HCT116 (cell line): ENCODE measurements at regions not wholly inside any gene's neighbourhood (a gene's known extent, or its start where the extent isn't known, plus 50 kb on each side); places are given as distances from the start of the nearest gene placed in this dataset.

Source experiments
- ATAC-seq: fragments of 200-7000 bp; cut with Tn5 transposase; 2 replicates; pipeline ENCODE4 v1.9.1; 2020; ENCODE audit warnings: mild to moderate bottlenecking, moderate library complexity
- BruUV-seq: library from RNA; stranded (reverse); fragments of 400-500 nt; replicated peaks from 2 replicates; lab custom pipeline; 2021; lab: Mats Ljungman, UMichigan
- CTCF ChIA-PET: fragments of 300-600 bp; sonication (Branson Sonifier 250); formaldehyde crosslinking; loops from one replicate; lab custom pipeline; 2021; ENCODE audit warnings: antibody characterized with exemption; lab: Charles Lee
- POLR2A ChIA-PET: fragments of 300-600, 350-600 bp; sonication (Branson Sonifier 250); formaldehyde crosslinking; loops from one replicate; lab custom pipeline; 2021; ENCODE audit warnings: antibody characterized with exemption; lab: Charles Lee
- RAD21 ChIA-PET, 2 experiments: fragments of 300-600 bp; sonication (Branson Sonifier 250); formaldehyde crosslinking; loops; one replicate each; lab custom pipeline; 2023; ENCODE audit warnings: low total read pairs in 2 of 2; ENCODE audit not compliant: uncharacterized antibody in 2 of 2, unreplicated experiment in 2 of 2, low non-redundant PET in 1 of 2; lab: Charles Lee
- DNase-seq: peaks from one replicate; pipeline ENCODE4 v3.0.0-alpha.2; 2010; ENCODE audit warnings: low read depth, low spot score
- H2AFZ ChIP-seq: fragments of 200-600 bp; shearing (Covaris generic), sonication (generic); 2 replicates; pipeline ENCODE4 v1.6.1; 2017; ENCODE audit warnings: low read depth, mixed run types, mixed read lengths, antibody characterized with exemption, low read length; ENCODE audit not compliant: poor library complexity, severe bottlenecking
- H3K27ac ChIP-seq: 2 replicates; pipeline ENCODE4 v1.5.1; 2012; ENCODE audit warnings: low read depth, low read length
- H3K27me3 ChIP-seq: fragments of 200-600 bp; sonication (generic); 2 replicates; pipeline ENCODE4 v1.6.1; 2016; ENCODE audit warnings: mixed run types, low read length, mixed read lengths; ENCODE audit not compliant: insufficient read depth
- H3K36me3 ChIP-seq, 2 experiments: fragments of 200-500 bp in 1 of 2; fragments of 200-600 bp in 1 of 2; sonication (Bioruptor generic) in 1 of 2; sonication (generic) in 1 of 2; 2 replicates each; pipeline versions ENCODE4 v1.5.1 to v1.6.1; 2014 to 2016; ENCODE audit warnings: low read length in 2 of 2, inconsistent platforms in 1 of 2, mixed read lengths in 1 of 2, mixed run types in 1 of 2; ENCODE audit not compliant: insufficient read depth in 2 of 2, control insufficient read depth in 1 of 2
- H3K4me1 ChIP-seq, 2 experiments: fragments of 200-600 bp in 1 of 2; sonication (generic) in 1 of 2; 2 replicates each; pipeline versions ENCODE4 v1.5.1 to v1.6.1; 2012 to 2017; ENCODE audit warnings: low read length in 2 of 2, inconsistent platforms in 1 of 2, mild to moderate bottlenecking in 1 of 2, mixed read lengths in 1 of 2, mixed run types in 1 of 2, moderate library complexity in 1 of 2; ENCODE audit not compliant: insufficient read depth in 2 of 2, control insufficient read depth in 1 of 2
- H3K4me2 ChIP-seq: fragments of 200-600 bp; sonication (generic); 2 replicates; pipeline ENCODE4 v1.6.1; 2017; ENCODE audit warnings: mixed run types, low read length, mixed read lengths
- H3K4me3 ChIP-seq, 2 experiments: fragments of 200-600 bp in 1 of 2; sonication (generic) in 1 of 2; replicated peaks in 1 of 2; 2 replicates each; pipeline ENCODE4 v1.5.1; 2011 to 2016; ENCODE audit warnings: low read length in 2 of 2, control low read depth in 1 of 2, low read depth in 1 of 2, mild to moderate bottlenecking in 1 of 2, mixed read lengths in 1 of 2, mixed run types in 1 of 2
- H3K79me2 ChIP-seq: fragments of 200-600 bp; sonication (generic); 2 replicates; pipeline ENCODE4 v1.6.1; 2017; ENCODE audit warnings: mild to moderate bottlenecking, mixed run types, low read length, moderate library complexity, mixed read lengths; ENCODE audit not compliant: insufficient read depth
- H3K9ac ChIP-seq: fragments of 200-600 bp; sonication (generic); 2 replicates; pipeline ENCODE4 v1.6.1; 2016; ENCODE audit warnings: low read length, mixed read lengths
- H3K9me2 ChIP-seq: fragments of 200-600 bp; sonication (generic), shearing (Covaris generic); 2 replicates; pipeline ENCODE4 v1.6.1; 2017; ENCODE audit warnings: mixed run types, mild to moderate bottlenecking, moderate library complexity; ENCODE audit not compliant: insufficient read depth
- H3K9me3 ChIP-seq, 2 experiments: fragments of 200-500 bp in 1 of 2; fragments of 200-600 bp in 1 of 2; sonication (Bioruptor generic) in 1 of 2; sonication (generic) in 1 of 2; 2 replicates each; pipeline ENCODE4 v1.6.1; 2014 to 2017; ENCODE audit warnings: low read length in 2 of 2, mixed read lengths in 2 of 2, inconsistent platforms in 1 of 2, low read depth in 1 of 2, mild to moderate bottlenecking in 1 of 2, mixed run types in 1 of 2, moderate library complexity in 1 of 2; ENCODE audit not compliant: control insufficient read depth in 1 of 2, insufficient read depth in 1 of 2
- H4K20me1 ChIP-seq: fragments of 200-600 bp; sonication (generic), shearing (Covaris generic); 2 replicates; pipeline ENCODE4 v1.6.1; 2017; ENCODE audit warnings: mixed run types, mild to moderate bottlenecking, moderate library complexity; ENCODE audit not compliant: insufficient read depth
- ATF3 ChIP-seq: IDR thresholded peaks from 2 replicates; pipeline ENCODE4 v1.6.1; 2012
- CBX3 ChIP-seq: IDR thresholded peaks from 2 replicates; pipeline ENCODE4 v1.6.1; 2012; ENCODE audit warnings: low read depth
- CEBPB ChIP-seq: IDR thresholded peaks from 2 replicates; pipeline ENCODE4 v1.6.1; 2012; ENCODE audit warnings: low read depth
- CTCF ChIP-seq, 3 experiments: fragments of 200-600 bp in 1 of 3; sonication (generic) in 1 of 3; IDR thresholded peaks in 2 of 3; conservative IDR thresholded peaks in 1 of 3; 2 replicates each; pipeline ENCODE4 v1.5.1; 2012 to 2017; ENCODE audit warnings: low read depth in 2 of 3, low read length in 2 of 3, antibody characterized with exemption in 1 of 3, borderline replicate concordance in 1 of 3, control low read depth in 1 of 3, mild to moderate bottlenecking in 1 of 3, mixed read lengths in 1 of 3, mixed run types in 1 of 3, moderate library complexity in 1 of 3; ENCODE audit not compliant: insufficient read depth in 1 of 3
- EGR1 ChIP-seq: IDR thresholded peaks from 2 replicates; pipeline ENCODE4 v1.6.1; 2012; ENCODE audit warnings: low read depth
- ELF1 ChIP-seq: IDR thresholded peaks from 2 replicates; pipeline ENCODE4 v1.6.1; 2012; ENCODE audit warnings: low read depth, borderline replicate concordance
- EZH2 ChIP-seq: fragments of 200-600 bp; sonication (generic); IDR thresholded peaks from 2 replicates; pipeline ENCODE4 v1.6.1; 2017; ENCODE audit warnings: antibody characterized with exemption, mixed run types
- EZH2phosphoT487 ChIP-seq: fragments of 200-600 bp; IDR thresholded peaks from 2 replicates; pipeline ENCODE4 v1.6.1; 2018; ENCODE audit warnings: antibody characterized with exemption, borderline replicate concordance
- FOSL1 ChIP-seq: IDR thresholded peaks from 2 replicates; pipeline ENCODE4 v1.6.1; 2012; ENCODE audit warnings: low read depth
- JUND ChIP-seq: IDR thresholded peaks from 2 replicates; pipeline ENCODE4 v1.6.1; 2012
- MAX ChIP-seq: IDR thresholded peaks from 2 replicates; pipeline ENCODE4 v1.6.1; 2012
- POLR2A ChIP-seq: IDR thresholded peaks from 2 replicates; pipeline ENCODE4 v1.7.0; 2011; ENCODE audit warnings: borderline replicate concordance; ENCODE audit not compliant: insufficient read depth, insufficient read length; ENCODE audit errors: extremely low read depth
- POLR2AphosphoS5 ChIP-seq: IDR thresholded peaks from 2 replicates; pipeline ENCODE4 v1.6.1; 2011; ENCODE audit warnings: mild to moderate bottlenecking, low read depth, low read length, moderate library complexity
- RAD21 ChIP-seq: IDR thresholded peaks from 2 replicates; pipeline ENCODE4 v1.6.1; 2012; ENCODE audit warnings: low read depth, mild to moderate bottlenecking
- REST ChIP-seq: IDR thresholded peaks from 2 replicates; pipeline ENCODE4 v1.6.1; 2012; ENCODE audit warnings: low read depth
- SIN3A ChIP-seq: IDR thresholded peaks from 2 replicates; pipeline ENCODE4 v1.6.1; 2012; ENCODE audit warnings: low read depth
- SP1 ChIP-seq: IDR thresholded peaks from 2 replicates; pipeline ENCODE4 v1.6.1; 2012; ENCODE audit warnings: low read depth
- SRF ChIP-seq: IDR thresholded peaks from 2 replicates; pipeline ENCODE4 v1.6.1; 2012; ENCODE audit warnings: low read depth
- TCF7L2 ChIP-seq: IDR thresholded peaks from 2 replicates; pipeline ENCODE4 v1.7.0; 2011; ENCODE audit warnings: borderline replicate concordance, inconsistent platforms; ENCODE audit not compliant: insufficient read depth, insufficient read length; ENCODE audit errors: extremely low read depth
- ZBTB33 ChIP-seq: IDR thresholded peaks from 2 replicates; pipeline ENCODE4 v1.6.1; 2011; ENCODE audit warnings: mild to moderate bottlenecking, low read length, moderate library complexity; ENCODE audit not compliant: insufficient replicate concordance; ENCODE audit errors: extremely low read depth
- ZFX ChIP-seq: fragments of 450-650 bp; IDR thresholded peaks from 2 replicates; pipeline ENCODE4 v1.6.1; 2017
- ZNF274 ChIP-seq: fragments of 200-500 bp; sonication (Bioruptor generic); IDR thresholded peaks from 2 replicates; pipeline ENCODE4 v1.6.1; 2014; ENCODE audit warnings: mild to moderate bottlenecking, low read depth, low read length, inconsistent platforms
- intact Hi-C: fragments of 100-400 bp; cut with micrococcal nuclease; formaldehyde crosslinking; loops from 2 replicates; pipeline ENCODE4 v1.10.0; 2022

GRCh38 chr1:149844101-149844500 is 55.3 kb upstream of the BOLA1 start:
- DNase-seq (no peak), ATAC-seq (no peak)
- peak overlapping the region; percentile 92 for H3K4me2 ChIP-seq
- H3K4me3 ChIP-seq: peak overlapping the region; percentile 86 to 90
- ChIA-PET POLR2A (interaction anchor here (0.9 to 2.3 kb wide), 4 partner anchors 40 to 93 kb away, joined by 3 to 30 read pairs (median 4); a partner anchor contains a TSS), CTCF (no interaction called here), RAD21 (no interaction called here)
- H2AFZ ChIP-seq: no peak overlapping the region
- no TSS peak for BruUV-seq
- H3K9me2 ChIP-seq: no peaks in the 10 kb centered on the region
- peaks cover 57% of the 10 kb centered on the region for H3K79me2 ChIP-seq
- no peaks in the 10 kb centered on the region for H3K27me3 ChIP-seq
- peaks cover 0 to 3% of the 10 kb centered on the region in 2 experiments; a peak in 2 of 4 replicates for H3K36me3 ChIP-seq
- peaks cover 32 to 47% of the 10 kb centered on the region in 2 experiments for H3K4me1 ChIP-seq
- peak overlapping the region; percentile 92 for H3K9ac ChIP-seq
- intact Hi-C loops: no loop called here
- H3K9me3 ChIP-seq: no peaks in the 10 kb centered on the region
- H3K27ac ChIP-seq: peak overlapping the region; percentile 80; the same call in 1 of the 2 replicates
- no peaks in the 10 kb centered on the region for H4K20me1 ChIP-seq
- TF ChIP-seq CBX3: no peak
- no peak for TF ChIP-seq ZBTB33
- 0 out of 2 replicates have a peak, but pooled peaks have one; percentile 15 for TF ChIP-seq FOSL1
- TF ChIP-seq REST: no peak
- no peak for TF ChIP-seq ZNF274
- TF ChIP-seq ELF1: no peak
- no peak for TF ChIP-seq CTCF (IDR thresholded peaks at IDR 0.05 in 2 of 3, conservative IDR thresholded peaks at IDR 0.05 in 1 of 3; ENCODE audit: borderline replicate concordance in 1 of 3, insufficient read depth in 1 of 3, low read depth in 2 of 3, low read length in 2 of 3)
- no peak for TF ChIP-seq POLR2AphosphoS5
- peak; percentile 71 for TF ChIP-seq CEBPB
- no peak for TF ChIP-seq POLR2A
- no peak for TF ChIP-seq TCF7L2
- TF ChIP-seq ZFX: no peak
- no peak for TF ChIP-seq MAX
- no peak for TF ChIP-seq EGR1
- TF ChIP-seq SRF: 0 out of 2 replicates have a peak, but pooled peaks have one; percentile 24
- TF ChIP-seq ATF3: no peak
- no peak for TF ChIP-seq EZH2
- TF ChIP-seq JUND: 0 out of 2 replicates have a peak, but pooled peaks have one; percentile 23
- TF ChIP-seq SP1: peak; percentile 20; the same call in 1 of the 2 replicates
- TF ChIP-seq RAD21: no peak
- TF ChIP-seq SIN3A: no peak
- no peak for TF ChIP-seq EZH2phosphoT487
